Fibroblast of peridontal ligament (primary cell): ENCODE measurements at regions not wholly inside any gene's neighbourhood (a gene's known extent, or its start where the extent isn't known, plus 50 kb on each side); places are given as distances from the start of the nearest gene placed in this dataset.

Experiments used
- DNase-seq: peaks from one replicate; pipeline ENCODE4 v3.0.0-alpha.2; 2010; ENCODE audit errors: extremely low read depth

GRCh38 chr1:181390410-181391077, 92.8 kb upstream of the CACNA1E start:
- no peak for DNase-seq

- DNase-seq = no peak
These were observed 91.9 kb upstream of the CACNA1E start for GRCh38 chr1:181391301-181391900.

- no peak for DNase-seq
These were observed 91.2 kb upstream of the CACNA1E start for GRCh38 chr1:181392133-181392532.

GRCh38 chr1:181392613-181393220, 90.6 kb upstream of the CACNA1E start:
- DNase-seq = no peak

GRCh38 chr1:181394766-181395165, 88.6 kb upstream of the CACNA1E start:
- no peak for DNase-seq

GRCh38 chr1:181396171-181396670, 87.1 kb upstream of the CACNA1E start:
- DNase-seq = no peak

GRCh38 chr1:181396811-181397210, 86.5 kb upstream of the CACNA1E start:
- no peak for DNase-seq

- no peak for DNase-seq
These were observed 85.5 kb upstream of the CACNA1E start for GRCh38 chr1:181397845-181398244.

GRCh38 chr1:181398544-181398943, 84.8 kb upstream of the CACNA1E start:
- DNase-seq = no peak

GRCh38 chr1:181405584-181405983, 77.7 kb upstream of the CACNA1E start:
- DNase-seq = no peak

GRCh38 chr1:181406989-181407388, 76.3 kb upstream of the CACNA1E start:
- DNase-seq = no peak

- no peak for DNase-seq
These were observed 73.3 kb upstream of the CACNA1E start for GRCh38 chr1:181409981-181410380.

- DNase-seq = no peak
These were observed 70.6 kb upstream of the CACNA1E start for GRCh38 chr1:181412746-181413145.

GRCh38 chr1:181413195-181413815, 70.0 kb upstream of the CACNA1E start:
- no peak for DNase-seq

- DNase-seq = no peak
These were observed 69.5 kb upstream of the CACNA1E start for GRCh38 chr1:181413836-181414235.

- DNase-seq = no peak
These were observed 67.0 kb upstream of the CACNA1E start for GRCh38 chr1:181416268-181416860.

- no peak for DNase-seq
These were observed 65.4 kb upstream of the CACNA1E start for GRCh38 chr1:181417915-181418314.

GRCh38 chr1:181423301-181423918, 59.9 kb upstream of the CACNA1E start:
- DNase-seq = peak; percentile 19

- peak; percentile 68 for DNase-seq
These were observed 58.4 kb upstream of the CACNA1E start for GRCh38 chr1:181424786-181425403.

GRCh38 chr1:181425566-181425965, 57.8 kb upstream of the CACNA1E start:
- no peak for DNase-seq

GRCh38 chr1:181429462-181429861, 53.9 kb upstream of the CACNA1E start:
- no peak for DNase-seq
